ENCODE measurements at regions not wholly inside any gene's neighbourhood (a gene's known extent, or its start where the extent isn't known, plus 50 kb on each side); places are given as distances from the start of the nearest gene placed in this dataset.
"Not testable (repeated sequence)": the region's sequence is repeated elsewhere in the genome, so short reads cannot be mapped to it uniquely, and the experiment has no call there.

DNA sequence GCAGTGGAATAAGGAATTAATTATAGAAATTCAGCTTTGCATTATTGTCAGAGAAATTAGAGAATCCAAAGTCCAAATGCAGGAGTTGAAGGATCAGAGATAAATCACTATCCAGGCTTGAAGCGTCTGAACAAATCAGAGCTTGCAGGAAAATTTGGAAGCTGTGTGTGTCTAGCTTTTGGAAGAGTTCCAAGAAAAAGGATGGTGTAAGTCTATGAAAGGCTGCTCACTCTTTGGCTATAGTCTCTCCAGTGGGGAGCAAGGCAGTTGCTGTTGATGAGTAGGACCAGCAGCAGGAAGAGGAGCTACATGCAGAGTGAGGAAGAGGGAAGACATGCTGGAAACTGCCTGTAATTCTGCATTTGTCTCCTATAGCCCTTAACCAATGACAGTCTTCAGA lies 464.3 kb upstream of the GRM7 start:
- Mint-ChIP-seq H3K9me3 (peaks cover 9 to 24% (median 13%) of the 10 kb centered on the region in 7 donors), H3K27ac (no peak overlapping the region), H3K4me3 (no peak overlapping the region), H3K4me1 (no peaks in the 10 kb centered on the region), H3K27me3 (ENCODE audit: low read depth in 3 of 3) (peaks cover 0 to 2% (median 0%) of the 10 kb centered on the region in 3 donors), H3K36me3 (no peaks in the 10 kb centered on the region)
- Histone ChIP-seq H3K27me3 (ENCODE audit: control insufficient read depth in 2 of 2, insufficient read depth in 2 of 2, low read length in 2 of 2) (no peaks in the 10 kb centered on the region), H3K4me1 (ENCODE audit: control insufficient read depth in 1 of 2, insufficient read depth in 2 of 2, low read length in 2 of 2) (no peaks in the 10 kb centered on the region), H4K20me1 (ENCODE audit: insufficient read depth, low read length) (no peaks in the 10 kb centered on the region), H3K9ac (ENCODE audit: insufficient read depth, low read length, poor library complexity, severe bottlenecking) (no peak overlapping the region), H3K79me2 (ENCODE audit: insufficient read depth, low read length) (no peaks in the 10 kb centered on the region), H3K9me3 (replicated peaks in 1 of 2; ENCODE audit: control insufficient read depth in 1 of 2, insufficient read depth in 1 of 2, low read length in 2 of 2) (peaks cover 5 to 9% of the 10 kb centered on the region in 2 donors), H3K36me3 (replicated peaks in 1 of 2; ENCODE audit: control insufficient read depth in 1 of 2, insufficient read depth in 2 of 2, low read length in 2 of 2) (no peaks in the 10 kb centered on the region), H2AFZ (ENCODE audit: insufficient read depth, low read depth, low read length, poor library complexity, severe bottlenecking) (no peak overlapping the region), H3K4me3 (replicated peaks in 1 of 3; ENCODE audit: low read depth in 2 of 3, low read length in 3 of 3) (no peak overlapping the region), H3K27ac (ENCODE audit: low read depth in 1 of 2, low read length in 2 of 2) (no peak overlapping the region), H3K4me2 (replicated peaks; ENCODE audit: extremely low read depth, low read length, poor library complexity, severe bottlenecking) (no peak overlapping the region)
- intact Hi-C loops (cut with micrococcal nuclease): no loop called here
- DNase-seq: no peak
- TF ChIP-seq, protein P1, sequence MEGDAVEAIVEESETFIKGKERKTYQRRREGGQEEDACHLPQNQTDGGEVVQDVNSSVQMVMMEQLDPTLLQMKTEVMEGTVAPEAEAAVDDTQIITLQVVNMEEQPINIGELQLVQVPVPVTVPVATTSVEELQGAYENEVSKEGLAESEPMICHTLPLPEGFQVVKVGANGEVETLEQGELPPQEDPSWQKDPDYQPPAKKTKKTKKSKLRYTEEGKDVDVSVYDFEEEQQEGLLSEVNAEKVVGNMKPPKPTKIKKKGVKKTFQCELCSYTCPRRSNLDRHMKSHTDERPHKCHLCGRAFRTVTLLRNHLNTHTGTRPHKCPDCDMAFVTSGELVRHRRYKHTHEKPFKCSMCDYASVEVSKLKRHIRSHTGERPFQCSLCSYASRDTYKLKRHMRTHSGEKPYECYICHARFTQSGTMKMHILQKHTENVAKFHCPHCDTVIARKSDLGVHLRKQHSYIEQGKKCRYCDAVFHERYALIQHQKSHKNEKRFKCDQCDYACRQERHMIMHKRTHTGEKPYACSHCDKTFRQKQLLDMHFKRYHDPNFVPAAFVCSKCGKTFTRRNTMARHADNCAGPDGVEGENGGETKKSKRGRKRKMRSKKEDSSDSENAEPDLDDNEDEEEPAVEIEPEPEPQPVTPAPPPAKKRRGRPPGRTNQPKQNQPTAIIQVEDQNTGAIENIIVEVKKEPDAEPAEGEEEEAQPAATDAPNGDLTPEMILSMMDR (IDR thresholded peaks at IDR 0.05): no peak
- 89% methylated on average over 1 of the region's 1 CpG for WGBS (ENCODE audit: insufficient coverage)

DNA sequence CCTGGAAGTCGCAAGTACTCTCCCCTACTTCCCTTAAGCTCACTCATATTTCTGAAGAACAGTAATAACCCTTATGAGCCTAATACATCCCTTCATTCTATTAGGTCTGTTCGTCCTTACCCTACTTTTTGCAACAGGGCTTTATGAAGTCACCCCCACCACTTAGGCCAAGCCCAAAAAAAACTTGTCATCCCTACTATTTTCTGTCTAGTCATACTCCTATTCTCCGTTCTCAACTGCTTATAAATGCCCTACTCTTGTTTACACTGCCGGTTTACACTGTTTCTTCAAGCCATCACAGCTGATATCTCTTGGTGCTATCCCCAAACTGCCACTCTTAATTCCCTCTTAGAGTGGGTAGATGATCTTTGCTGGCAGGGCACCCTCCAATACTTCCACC lies 458.2 kb upstream of the GRM7 start:
- H4K20me1 ChIP-seq (ENCODE audit: insufficient read depth, low read length); H3K27me3 ChIP-seq (ENCODE audit: control insufficient read depth in 2 of 2, insufficient read depth in 2 of 2, low read length in 2 of 2); H3K4me3 Mint-ChIP-seq; H3K27me3 Mint-ChIP-seq (ENCODE audit: low read depth in 3 of 3); DNase-seq; H3K36me3 Mint-ChIP-seq; H3K27ac ChIP-seq (ENCODE audit: low read depth in 1 of 2, low read length in 2 of 2); intact Hi-C loops (cut with micrococcal nuclease); H3K79me2 ChIP-seq (ENCODE audit: insufficient read depth, low read length); H3K27ac Mint-ChIP-seq; H3K9ac ChIP-seq (ENCODE audit: insufficient read depth, low read length, poor library complexity, severe bottlenecking); H3K4me1 Mint-ChIP-seq; H3K36me3 ChIP-seq (replicated peaks in 1 of 2; ENCODE audit: control insufficient read depth in 1 of 2, insufficient read depth in 2 of 2, low read length in 2 of 2); H3K4me2 ChIP-seq (replicated peaks; ENCODE audit: extremely low read depth, low read length, poor library complexity, severe bottlenecking); H3K4me1 ChIP-seq (ENCODE audit: control insufficient read depth in 1 of 2, insufficient read depth in 2 of 2, low read length in 2 of 2); H2AFZ ChIP-seq (ENCODE audit: insufficient read depth, low read depth, low read length, poor library complexity, severe bottlenecking); H3K4me3 ChIP-seq (replicated peaks in 1 of 3; ENCODE audit: low read depth in 2 of 3, low read length in 3 of 3): not testable (repeated sequence)
- WGBS (ENCODE audit: insufficient coverage): no CpG with 5 or more reads among the region's 4 CpGs
- peaks cover 9 to 23% (median 17%) of the 10 kb centered on the region in 7 donors for H3K9me3 Mint-ChIP-seq
- H3K9me3 ChIP-seq (replicated peaks in 1 of 2; ENCODE audit: control insufficient read depth in 1 of 2, insufficient read depth in 1 of 2, low read length in 2 of 2): peaks cover 7 to 25% of the 10 kb centered on the region in 2 donors

DNA sequence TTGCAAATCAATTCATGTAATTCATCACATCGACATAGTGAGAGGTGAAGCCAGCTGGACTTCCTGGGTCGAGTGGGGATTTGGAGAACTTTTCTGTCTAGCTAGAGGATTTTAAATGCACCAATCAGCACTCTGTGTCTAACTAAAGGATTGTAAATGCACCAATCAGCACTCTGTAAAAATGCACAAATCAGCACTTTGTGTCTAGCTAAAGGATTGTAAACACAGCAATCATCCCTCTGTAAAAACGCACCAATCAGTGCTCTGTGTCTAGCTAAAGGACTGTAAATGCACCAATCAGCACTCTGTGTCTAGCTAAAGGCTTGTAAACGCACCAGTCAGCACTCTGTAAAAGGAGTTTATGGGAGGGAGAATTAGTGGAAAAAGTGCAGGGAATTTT lies 454.0 kb upstream of the GRM7 start:
- WGBS (ENCODE audit: insufficient coverage): 100% methylated on average over 2 of the region's 4 CpGs

More for the DNA sequence above, 454.0 kb upstream of the GRM7 start:
- DNase-seq; intact Hi-C loops (cut with micrococcal nuclease); H3K27me3 ChIP-seq (ENCODE audit: control insufficient read depth in 2 of 2, insufficient read depth in 2 of 2, low read length in 2 of 2); H3K4me3 Mint-ChIP-seq; H3K4me1 Mint-ChIP-seq; H3K4me3 ChIP-seq (replicated peaks in 1 of 3; ENCODE audit: low read depth in 2 of 3, low read length in 3 of 3); H3K27me3 Mint-ChIP-seq (ENCODE audit: low read depth in 3 of 3); H3K79me2 ChIP-seq (ENCODE audit: insufficient read depth, low read length); H3K9ac ChIP-seq (ENCODE audit: insufficient read depth, low read length, poor library complexity, severe bottlenecking); H3K27ac Mint-ChIP-seq; H2AFZ ChIP-seq (ENCODE audit: insufficient read depth, low read depth, low read length, poor library complexity, severe bottlenecking); H3K36me3 ChIP-seq (replicated peaks in 1 of 2; ENCODE audit: control insufficient read depth in 1 of 2, insufficient read depth in 2 of 2, low read length in 2 of 2); H3K4me2 ChIP-seq (replicated peaks; ENCODE audit: extremely low read depth, low read length, poor library complexity, severe bottlenecking); H3K36me3 Mint-ChIP-seq; H4K20me1 ChIP-seq (ENCODE audit: insufficient read depth, low read length); H3K4me1 ChIP-seq (ENCODE audit: control insufficient read depth in 1 of 2, insufficient read depth in 2 of 2, low read length in 2 of 2); H3K27ac ChIP-seq (ENCODE audit: low read depth in 1 of 2, low read length in 2 of 2): not testable (repeated sequence)
- H3K9me3 ChIP-seq (replicated peaks in 1 of 2; ENCODE audit: control insufficient read depth in 1 of 2, insufficient read depth in 1 of 2, low read length in 2 of 2): peaks cover 7 to 15% of the 10 kb centered on the region in 2 donors
- H3K9me3 Mint-ChIP-seq: peaks cover 0 to 11% (median 2%) of the 10 kb centered on the region in 7 donors
